ENCODE measurements at regions not wholly inside any gene's neighbourhood (a gene's known extent, or its start where the extent isn't known, plus 50 kb on each side); places are given as distances from the start of the nearest gene placed in this dataset.
A peak's percentile ranks its signal among the peaks of the same experiment; 100 is the strongest.

DNA sequence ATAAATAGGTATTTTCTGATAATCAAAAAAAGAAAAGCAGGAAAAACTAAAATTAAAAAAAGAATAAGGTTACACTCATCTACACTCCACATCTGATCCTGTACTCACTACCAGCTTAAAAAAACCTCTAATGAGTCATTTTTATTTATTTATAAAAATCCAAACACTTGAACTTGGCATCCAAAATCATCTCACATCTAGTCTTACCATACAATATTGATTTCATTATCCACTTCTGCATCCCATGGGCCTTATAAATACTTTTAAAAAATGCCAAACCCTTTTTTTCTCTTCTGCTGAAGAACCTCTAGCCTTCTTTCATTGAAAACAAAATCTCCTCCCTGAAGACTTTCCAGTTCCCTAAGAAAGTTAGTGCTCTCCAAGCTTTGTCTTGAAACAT is 109.7 kb downstream of the TMTC3 start:
- no peak for DNase-seq
- peaks cover 2% of the 10 kb centered on the region for H3K27me3 Mint-ChIP-seq (ENCODE audit: low read depth)
- H3K36me3 Mint-ChIP-seq (ENCODE audit: insufficient read depth): no peaks in the 10 kb centered on the region
- no peak overlapping the region for H3K4me3 Mint-ChIP-seq
- no peaks in the 10 kb centered on the region for H3K4me1 Mint-ChIP-seq (ENCODE audit: low read depth)
- H3K9me3 Mint-ChIP-seq: no peaks in the 10 kb centered on the region
- no peak for ATAC-seq

DNA sequence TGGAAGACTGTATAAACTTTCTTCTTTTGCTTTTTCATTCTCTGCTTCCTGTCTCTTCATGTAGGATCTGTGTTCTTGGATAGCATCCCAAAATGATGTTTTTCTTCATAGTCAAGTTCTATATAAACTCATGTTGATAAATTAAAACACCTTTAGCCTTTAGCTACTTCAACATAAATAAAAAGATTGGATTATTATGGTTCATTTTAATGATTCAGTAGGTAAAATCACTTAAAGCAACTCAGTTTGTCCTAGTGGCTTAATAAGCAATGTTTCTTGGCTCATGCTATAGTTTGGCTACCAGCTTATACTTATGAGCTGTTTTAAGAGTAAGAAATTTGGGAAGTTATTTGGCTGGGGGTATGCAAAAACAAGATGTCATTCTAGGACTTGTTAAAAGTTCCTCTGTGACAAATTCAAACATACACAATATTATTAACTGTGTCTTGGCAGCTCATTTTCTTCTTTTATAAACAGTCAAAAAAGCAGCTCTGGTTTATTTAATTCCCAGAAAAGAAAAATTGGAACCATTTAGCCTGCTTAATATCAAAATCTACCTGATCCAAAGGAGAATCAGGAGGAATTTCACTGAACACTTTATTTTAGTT is 111.4 kb downstream of the TMTC3 start:
- Mint-ChIP-seq H3K4me1 (ENCODE audit: low read depth) (no peaks in the 10 kb centered on the region), H3K27me3 (ENCODE audit: low read depth) (no peaks in the 10 kb centered on the region), H3K36me3 (ENCODE audit: insufficient read depth) (no peaks in the 10 kb centered on the region), H3K9me3 (no peaks in the 10 kb centered on the region), H3K4me3 (no peak overlapping the region)
- no peak for ATAC-seq
- DNase-seq: no peak

DNA sequence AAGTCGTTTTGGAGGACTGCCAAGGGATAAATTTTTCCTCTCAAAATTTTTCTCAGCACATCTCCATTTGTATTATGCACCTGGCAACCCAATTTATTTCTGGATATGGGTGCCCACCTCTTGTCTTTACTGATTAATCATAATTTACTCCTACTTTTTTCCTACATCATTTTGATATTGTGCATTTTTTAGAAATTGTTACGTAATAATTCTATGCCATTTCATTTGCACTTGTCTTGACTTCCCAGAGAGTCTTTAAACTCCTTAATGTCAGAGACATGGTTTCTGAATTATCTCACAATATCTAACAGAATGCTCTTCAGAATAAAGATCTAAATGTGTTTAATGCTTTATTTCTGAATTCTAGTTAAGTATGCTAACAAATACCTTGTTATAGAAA is 113.1 kb downstream of the TMTC3 start:
- Mint-ChIP-seq H3K27me3 (ENCODE audit: low read depth) (peaks cover 1% of the 10 kb centered on the region), H3K4me1 (ENCODE audit: low read depth) (no peaks in the 10 kb centered on the region), H3K36me3 (ENCODE audit: insufficient read depth) (no peaks in the 10 kb centered on the region), H3K4me3 (no peak overlapping the region), H3K9me3 (no peaks in the 10 kb centered on the region)
- ATAC-seq (no peak), DNase-seq (no peak)

DNA sequence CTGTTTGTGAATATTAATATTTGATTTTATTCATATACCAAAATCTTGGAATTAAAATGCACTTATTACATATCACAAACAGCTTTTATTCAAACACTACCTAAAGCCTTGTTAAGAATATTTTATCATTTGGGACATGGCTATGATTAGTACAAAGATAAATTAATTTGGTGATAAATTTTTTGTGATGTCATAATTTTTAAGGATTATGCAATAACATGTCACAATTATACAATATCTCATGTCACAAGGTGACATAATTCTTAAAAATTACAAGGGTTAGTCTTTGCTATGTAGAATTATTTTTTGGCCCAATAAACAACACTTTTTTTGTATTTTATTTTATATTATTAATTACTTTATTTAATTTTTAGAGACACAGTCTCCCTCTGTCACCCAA is 113.7 kb downstream of the TMTC3 start:
- H3K27me3 Mint-ChIP-seq (ENCODE audit: low read depth): peaks cover 3% of the 10 kb centered on the region
- no peaks in the 10 kb centered on the region for H3K9me3 Mint-ChIP-seq
- DNase-seq (no peak), ATAC-seq (no peak)
- H3K4me1 Mint-ChIP-seq (ENCODE audit: low read depth): no peaks in the 10 kb centered on the region
- H3K36me3 Mint-ChIP-seq (ENCODE audit: insufficient read depth): no peaks in the 10 kb centered on the region
- H3K4me3 Mint-ChIP-seq: no peak overlapping the region

DNA sequence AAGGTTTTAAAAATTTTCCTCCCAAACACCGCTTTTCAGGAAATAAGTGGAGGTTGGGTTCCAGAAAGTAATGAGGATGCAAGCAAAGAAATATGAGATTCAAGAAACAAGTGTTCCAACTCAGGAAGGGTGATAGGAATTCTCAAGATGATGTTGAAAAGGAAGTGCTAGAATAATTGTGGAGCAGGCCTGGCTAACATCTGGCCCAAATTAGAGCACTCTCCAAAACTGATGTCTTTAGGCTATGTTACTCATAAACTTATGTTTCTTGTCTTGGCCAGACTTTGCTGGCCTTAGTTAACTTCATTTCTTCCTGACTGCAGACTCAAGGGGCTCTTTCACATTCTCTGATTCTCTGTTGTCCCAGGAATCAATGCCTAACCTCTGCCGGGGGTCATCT is 116.3 kb downstream of the TMTC3 start:
- no peak for DNase-seq
- Mint-ChIP-seq H3K4me1 (ENCODE audit: low read depth) (no peaks in the 10 kb centered on the region), H3K4me3 (no peak overlapping the region), H3K36me3 (ENCODE audit: insufficient read depth) (no peaks in the 10 kb centered on the region), H3K27me3 (ENCODE audit: low read depth) (peaks cover 3% of the 10 kb centered on the region), H3K9me3 (no peaks in the 10 kb centered on the region)
- ATAC-seq: no peak

DNA sequence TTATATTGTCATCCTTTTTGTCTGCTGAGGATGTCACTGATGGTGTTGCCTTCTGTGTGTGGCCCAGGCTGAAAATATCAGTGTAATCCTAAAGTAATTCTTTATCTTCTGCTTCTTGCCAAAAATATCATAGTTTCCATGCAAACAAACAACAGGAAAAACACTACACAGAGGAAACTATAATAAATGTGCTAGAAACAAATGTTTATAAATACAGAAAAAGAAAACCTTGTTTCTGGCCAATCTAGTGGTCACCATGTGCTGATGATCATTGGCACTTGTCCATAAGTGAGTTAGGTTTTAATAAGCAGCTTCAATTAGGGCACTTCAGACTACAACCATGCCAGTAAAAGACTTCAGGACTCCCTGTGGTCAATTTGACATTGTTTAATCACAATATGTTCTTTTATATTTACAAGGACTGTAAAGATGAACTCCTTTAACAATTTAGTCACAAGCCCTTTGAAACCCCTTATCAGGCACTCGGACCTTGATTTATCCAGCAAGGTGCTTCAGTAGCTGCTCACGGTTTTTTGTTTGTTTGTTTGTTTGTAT is 124.8 kb downstream of the TMTC3 start:
- Mint-ChIP-seq H3K4me1 (ENCODE audit: low read depth) (no peaks in the 10 kb centered on the region), H3K9me3 (no peaks in the 10 kb centered on the region), H3K4me3 (no peak overlapping the region), H3K36me3 (ENCODE audit: insufficient read depth) (no peaks in the 10 kb centered on the region), H3K27me3 (ENCODE audit: low read depth) (no peaks in the 10 kb centered on the region)
- ATAC-seq (no peak), DNase-seq (no peak)

DNA sequence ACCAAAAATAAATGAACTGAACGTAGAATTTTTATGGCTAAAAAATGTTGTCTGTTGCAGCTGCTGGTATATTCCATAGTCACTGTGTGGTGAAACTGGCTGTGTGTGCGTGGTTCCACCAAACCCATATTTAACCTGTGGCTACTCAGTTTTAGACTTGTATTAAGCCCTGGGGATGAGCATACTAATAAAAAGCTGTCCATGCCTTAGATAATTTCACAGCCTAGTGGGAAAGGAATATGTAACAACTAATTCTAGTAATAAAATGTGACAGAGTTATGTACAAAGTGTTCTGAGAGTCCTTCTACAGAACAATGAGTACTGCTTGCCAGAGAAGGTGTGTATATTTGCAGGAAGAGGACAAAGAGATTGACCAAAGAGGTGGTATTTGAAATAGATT is 125.5 kb downstream of the TMTC3 start:
- no peaks in the 10 kb centered on the region for H3K9me3 Mint-ChIP-seq
- no peaks in the 10 kb centered on the region for H3K36me3 Mint-ChIP-seq (ENCODE audit: insufficient read depth)
- H3K4me1 Mint-ChIP-seq (ENCODE audit: low read depth): no peaks in the 10 kb centered on the region
- no peak overlapping the region for H3K4me3 Mint-ChIP-seq
- no peak for DNase-seq
- H3K27me3 Mint-ChIP-seq (ENCODE audit: low read depth): peaks cover 2% of the 10 kb centered on the region
- ATAC-seq: no peak

DNA sequence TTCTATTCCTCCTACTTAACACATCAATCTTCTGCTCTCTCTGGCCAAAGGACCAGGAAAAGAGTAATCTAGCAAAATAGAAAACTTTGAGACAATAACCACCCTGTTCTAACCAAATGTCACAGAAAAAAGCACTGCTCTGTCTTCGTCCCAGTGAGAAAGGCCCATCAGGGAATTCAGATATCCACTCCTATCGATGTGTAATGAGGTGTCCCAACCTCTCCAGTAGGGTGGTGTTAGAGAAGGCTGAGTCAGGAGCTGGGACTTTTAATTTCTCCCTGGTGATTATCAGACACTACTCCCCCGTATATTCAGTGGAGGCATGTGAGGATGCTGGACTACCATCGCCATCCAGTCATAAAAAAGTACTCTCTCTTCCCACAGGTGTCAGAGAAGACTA is 130.3 kb downstream of the TMTC3 start:
- no peaks in the 10 kb centered on the region for H3K36me3 Mint-ChIP-seq (ENCODE audit: insufficient read depth)
- H3K27me3 Mint-ChIP-seq (ENCODE audit: low read depth): peaks cover 2% of the 10 kb centered on the region
- no peaks in the 10 kb centered on the region for H3K4me1 Mint-ChIP-seq (ENCODE audit: low read depth)

DNA sequence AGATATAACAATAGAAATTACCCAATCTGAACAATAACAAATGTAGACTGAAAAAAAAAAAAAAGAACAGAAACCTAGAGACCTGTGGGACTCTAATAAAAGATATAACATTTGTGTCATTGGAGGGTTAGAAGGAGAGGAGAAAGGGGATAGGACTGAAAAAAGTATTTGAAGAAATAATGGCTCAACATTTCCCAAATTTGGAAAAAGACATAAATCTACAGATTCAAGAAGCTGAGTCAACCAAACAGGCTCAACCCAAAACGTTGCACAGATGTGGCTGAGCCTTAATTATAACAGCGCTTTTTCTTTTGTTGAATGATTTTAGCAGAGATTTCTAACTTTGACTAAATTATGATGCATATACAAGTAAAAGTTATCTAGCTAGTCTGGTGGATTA is 131.3 kb downstream of the TMTC3 start:
- ATAC-seq (no peak), DNase-seq (no peak)
- Mint-ChIP-seq H3K9me3 (peaks cover 1% of the 10 kb centered on the region), H3K4me3 (no peak overlapping the region), H3K27me3 (ENCODE audit: low read depth) (peaks cover 2% of the 10 kb centered on the region), H3K36me3 (ENCODE audit: insufficient read depth) (no peaks in the 10 kb centered on the region), H3K4me1 (ENCODE audit: low read depth) (no peaks in the 10 kb centered on the region)

More for the DNA sequence above, 130.3 kb downstream of the TMTC3 start:
- no peak for ATAC-seq
- Mint-ChIP-seq H3K4me3 (no peak overlapping the region), H3K9me3 (no peaks in the 10 kb centered on the region)
- no peak for DNase-seq

DNA sequence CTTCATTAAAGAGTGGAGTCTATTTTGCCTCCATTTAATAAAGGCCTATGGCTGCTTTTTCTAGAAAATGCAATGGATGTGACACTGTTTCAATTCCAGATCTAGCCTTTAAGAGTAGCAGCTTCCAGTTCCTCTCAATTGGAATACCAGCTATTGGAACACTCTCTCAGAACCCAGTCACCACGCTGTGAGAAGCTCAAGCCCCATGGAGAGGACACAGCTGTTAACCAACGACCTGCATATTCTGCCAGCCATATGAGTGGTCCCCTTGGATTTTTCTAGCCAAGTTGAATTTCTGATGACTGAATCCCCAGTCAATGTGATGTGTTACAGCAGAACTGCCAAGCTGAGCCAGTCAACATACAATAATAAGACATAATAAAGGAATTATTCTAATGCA is 131.8 kb downstream of the TMTC3 start:
- no peaks in the 10 kb centered on the region for H3K4me1 Mint-ChIP-seq (ENCODE audit: low read depth)
- DNase-seq (no peak), ATAC-seq (no peak)
- peaks cover 2% of the 10 kb centered on the region for H3K27me3 Mint-ChIP-seq (ENCODE audit: low read depth)
- peaks cover 4% of the 10 kb centered on the region for H3K9me3 Mint-ChIP-seq
- no peaks in the 10 kb centered on the region for H3K36me3 Mint-ChIP-seq (ENCODE audit: insufficient read depth)
- no peak overlapping the region for H3K4me3 Mint-ChIP-seq

DNA sequence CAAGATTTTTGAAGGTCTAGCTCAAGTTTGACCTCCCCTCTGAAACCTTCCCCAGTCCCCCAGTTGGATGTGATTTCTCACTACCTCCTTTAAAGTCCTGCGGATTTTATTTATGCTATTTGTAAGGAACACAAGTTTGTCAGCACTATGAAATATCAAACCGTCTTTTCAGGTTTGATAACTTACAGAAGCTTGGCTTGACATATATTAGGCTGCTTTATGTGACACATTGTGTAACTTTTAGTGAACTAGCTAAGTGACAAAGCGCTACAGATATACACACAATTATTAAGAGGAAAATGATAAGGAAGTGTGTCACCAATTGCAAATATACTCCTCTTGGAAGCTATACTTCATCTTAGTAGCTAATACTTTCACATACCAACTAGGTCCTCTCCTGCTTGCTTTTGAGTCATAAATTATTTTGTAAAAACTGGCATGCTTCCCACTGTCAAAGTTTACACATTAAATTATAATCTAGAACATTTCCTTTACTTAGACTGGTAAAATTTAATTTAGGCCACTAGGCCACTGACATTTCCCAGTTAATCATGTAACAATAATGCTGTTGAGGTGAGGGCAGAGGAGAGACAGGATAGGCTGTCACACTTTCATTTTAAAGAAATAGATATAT is 149.5 kb downstream of the TMTC3 start:
- ATAC-seq: no peak
- peaks cover 3% of the 10 kb centered on the region for H3K4me1 Mint-ChIP-seq (ENCODE audit: low read depth)
- no peak for DNase-seq
- no peaks in the 10 kb centered on the region for H3K36me3 Mint-ChIP-seq (ENCODE audit: insufficient read depth)
- peaks cover 2% of the 10 kb centered on the region for H3K27me3 Mint-ChIP-seq (ENCODE audit: low read depth)
- H3K9me3 Mint-ChIP-seq: peaks cover 11% of the 10 kb centered on the region
- no peak overlapping the region for H3K4me3 Mint-ChIP-seq

DNA sequence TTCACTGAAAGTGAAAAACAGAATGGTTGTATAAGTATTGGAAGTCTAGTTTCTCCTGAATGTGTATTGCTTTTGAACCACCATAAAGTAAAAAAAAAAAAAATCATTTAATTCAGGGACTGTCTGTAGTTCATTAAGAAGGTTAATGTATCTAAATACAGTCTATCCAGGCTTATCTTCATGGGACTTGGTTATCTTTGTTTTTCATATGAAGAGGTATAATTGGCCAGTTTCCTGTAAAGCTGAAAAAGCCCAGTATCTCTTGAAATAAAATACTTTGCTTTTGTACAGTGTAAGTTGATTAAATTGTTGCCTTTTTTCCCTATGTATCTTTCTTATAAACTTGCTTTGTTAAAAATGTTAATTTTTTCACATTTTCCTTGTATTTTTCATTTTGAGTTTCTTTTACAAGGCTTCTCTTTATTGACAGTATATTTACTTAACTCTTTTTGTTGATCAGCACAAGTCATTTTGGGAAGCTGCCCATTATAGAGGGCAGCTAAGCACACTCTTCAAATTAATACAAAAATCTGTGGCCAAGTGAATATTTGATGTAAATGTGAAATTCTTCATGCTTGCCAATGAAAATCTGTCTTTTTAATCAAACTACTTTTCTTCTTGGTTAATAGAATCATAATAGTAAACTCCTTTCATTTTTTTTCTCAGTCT is 156.0 kb downstream of the TMTC3 start:
- no peak for ATAC-seq

DNA sequence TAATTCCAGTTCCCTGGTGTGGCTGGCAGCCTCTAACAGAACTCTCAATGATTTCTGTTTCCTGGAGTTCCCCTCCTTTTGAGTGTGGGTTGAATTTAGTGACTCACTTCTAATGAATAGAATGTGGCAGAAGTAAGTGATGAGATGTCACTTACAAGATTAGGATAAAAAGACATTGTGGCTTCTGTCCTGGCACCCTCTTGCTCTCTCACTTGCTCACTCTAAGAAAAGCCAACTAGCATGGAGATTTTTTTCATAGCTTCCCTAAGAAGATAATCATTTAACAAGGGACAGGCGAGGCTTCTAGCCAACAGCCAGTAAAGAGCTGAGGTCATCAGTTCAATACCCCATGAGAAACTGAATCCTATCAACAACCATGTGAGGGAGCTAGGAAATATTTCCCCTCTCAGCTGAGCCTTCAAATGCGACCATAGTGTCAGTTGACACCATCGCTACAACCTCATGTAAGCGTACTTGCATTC is 156.7 kb downstream of the TMTC3 start:
- Mint-ChIP-seq H3K36me3 (ENCODE audit: insufficient read depth) (no peaks in the 10 kb centered on the region), H3K4me3 (peak overlapping the region; percentile 8), H3K4me1 (ENCODE audit: low read depth) (peaks cover 23% of the 10 kb centered on the region), H3K27me3 (ENCODE audit: low read depth) (no peaks in the 10 kb centered on the region), H3K9me3 (peaks cover 9% of the 10 kb centered on the region)
- ATAC-seq: peak; percentile 63 to 69
- no peak for DNase-seq

More for the DNA sequence above, 156.0 kb downstream of the TMTC3 start:
- peaks cover 23% of the 10 kb centered on the region for H3K4me1 Mint-ChIP-seq (ENCODE audit: low read depth)
- H3K36me3 Mint-ChIP-seq (ENCODE audit: insufficient read depth): no peaks in the 10 kb centered on the region
- peaks cover 11% of the 10 kb centered on the region for H3K9me3 Mint-ChIP-seq
- H3K4me3 Mint-ChIP-seq: no peak overlapping the region
- DNase-seq: no peak
- H3K27me3 Mint-ChIP-seq (ENCODE audit: low read depth): peaks cover 2% of the 10 kb centered on the region

DNA sequence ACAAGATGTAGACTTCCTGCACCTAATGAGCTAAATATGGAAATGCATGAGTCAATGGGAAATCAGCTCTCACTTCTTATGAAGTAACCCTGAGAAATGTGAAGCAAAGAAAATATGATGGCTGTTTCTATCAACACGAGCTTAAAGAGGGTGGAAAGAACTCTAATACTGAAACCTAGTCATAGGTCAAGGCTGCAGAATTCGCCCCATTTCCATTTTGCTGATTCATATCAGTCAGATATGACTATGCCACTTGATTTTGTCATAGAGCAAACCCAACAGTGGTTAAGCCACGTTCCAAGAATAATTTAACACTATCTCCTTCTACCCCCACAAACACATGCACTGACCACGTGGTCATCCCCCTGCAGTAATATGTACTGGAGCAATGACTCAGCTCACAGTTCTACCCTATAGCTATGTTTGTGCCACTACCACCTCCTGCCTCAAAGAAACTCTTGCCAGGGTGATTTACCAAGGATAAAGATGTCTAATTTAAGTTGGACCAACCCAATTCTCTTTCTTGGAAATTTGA is 157.5 kb downstream of the TMTC3 start:
- H3K9me3 Mint-ChIP-seq: peaks cover 6% of the 10 kb centered on the region
- no peaks in the 10 kb centered on the region for H3K27me3 Mint-ChIP-seq (ENCODE audit: low read depth)
- no peaks in the 10 kb centered on the region for H3K36me3 Mint-ChIP-seq (ENCODE audit: insufficient read depth)
- no peak overlapping the region for H3K4me3 Mint-ChIP-seq
- DNase-seq (no peak), ATAC-seq (peak; percentile 88 to 89)
- H3K4me1 Mint-ChIP-seq (ENCODE audit: low read depth): peaks cover 23% of the 10 kb centered on the region

All from activated T-cell treated with anti-CD3 and anti-CD28 coated beads, Interleukin-2, amount 50 U/mL, for 4 hours (primary cell).